T-helper 1 cell (primary cell): ENCODE measurements at regions not wholly inside any gene's neighbourhood (a gene's known extent, or its start where the extent isn't known, plus 50 kb on each side); places are given as distances from the start of the nearest gene placed in this dataset.
A peak's percentile ranks its signal among the peaks of the same experiment; 100 is the strongest.

Experiments
- DNase-seq, 5 donors: peaks; one replicate each; pipeline ENCODE4 v3.0.0-alpha.2; 2012 to 2020

GRCh38 chr1:30310966-30311742 is 412.2 kb downstream of the MATN1 start:
- DNase-seq = no peak

- no peak for DNase-seq
Measured at GRCh38 chr1:30307182-30307581, 416.2 kb downstream of the MATN1 start.

- DNase-seq = no peak
Measured at GRCh38 chr1:30305519-30305918, 417.9 kb downstream of the MATN1 start.

GRCh38 chr1:30305061-30305460 is 418.3 kb downstream of the MATN1 start:
- no peak for DNase-seq

- DNase-seq = no peak
Measured at GRCh38 chr1:30304080-30304479, 419.3 kb downstream of the MATN1 start.

GRCh38 chr1:30303387-30303786 is 420.0 kb downstream of the MATN1 start:
- DNase-seq = no peak

- no peak for DNase-seq
Measured at GRCh38 chr1:30302858-30303257, 420.5 kb downstream of the MATN1 start.

- no peak for DNase-seq
Measured at GRCh38 chr1:30300669-30301068, 422.7 kb downstream of the MATN1 start.

GRCh38 chr1:30299393-30299792 is 424.0 kb downstream of the MATN1 start:
- DNase-seq = no peak

- DNase-seq = no peak
Measured at GRCh38 chr1:30295674-30296073, 427.7 kb downstream of the MATN1 start.

- DNase-seq = no peak
Measured at GRCh38 chr1:30295266-30295665, 428.1 kb downstream of the MATN1 start.

- no peak for DNase-seq
Measured at GRCh38 chr1:30294508-30294907, 428.9 kb downstream of the MATN1 start.

- DNase-seq = no peak
Measured at GRCh38 chr1:30292451-30292850, 430.9 kb downstream of the MATN1 start.

GRCh38 chr1:30291526-30291925 is 431.9 kb downstream of the MATN1 start:
- DNase-seq = no peak

- no peak for DNase-seq
Measured at GRCh38 chr1:30290581-30290980, 432.8 kb downstream of the MATN1 start.

- DNase-seq = no peak
Measured at GRCh38 chr1:30287976-30288375, 435.4 kb downstream of the MATN1 start.

- DNase-seq = no peak
Measured at GRCh38 chr1:30286988-30287839, 436.2 kb downstream of the MATN1 start.

GRCh38 chr1:30286241-30286987 is 437.0 kb downstream of the MATN1 start:
- no peak for DNase-seq

- DNase-seq = no peak
Measured at GRCh38 chr1:30285501-30285932, 437.9 kb downstream of the MATN1 start.

GRCh38 chr1:30284728-30285475 is 438.5 kb downstream of the MATN1 start:
- DNase-seq = no peak

GRCh38 chr1:30284226-30284625 is 439.2 kb downstream of the MATN1 start:
- no peak for DNase-seq

- DNase-seq = peak in 1 of 5 donors; percentile 67
Measured at GRCh38 chr1:30283199-30283962, 440.0 kb downstream of the MATN1 start.
